ENCODE measurements at regions not wholly inside any gene's neighbourhood (a gene's known extent, or its start where the extent isn't known, plus 50 kb on each side); places are given as distances from the start of the nearest gene placed in this dataset.

DNA sequence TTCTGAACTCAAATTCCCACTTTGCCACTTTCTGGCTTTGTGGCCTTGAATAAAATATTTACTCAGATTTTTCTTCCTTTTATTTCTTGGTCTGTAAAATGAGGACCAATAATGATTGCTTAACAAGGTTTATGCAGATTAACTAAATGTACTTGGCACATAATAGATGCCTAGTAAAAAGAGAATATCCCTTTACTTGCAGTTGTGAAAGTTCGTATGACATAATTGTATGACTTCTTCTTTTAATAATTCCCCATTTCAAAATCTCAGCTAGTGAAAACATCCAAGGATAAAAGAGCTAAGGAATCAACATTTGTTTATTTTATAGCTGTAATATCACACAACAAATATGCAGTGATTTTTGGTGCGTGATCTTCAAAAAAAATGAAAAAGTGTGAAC is 215.6 kb upstream of the ATP2B1 start:
- no peak overlapping the region for H3K4me3 ChIP-seq
- 86 to 90% methylated on average over 2 of the region's 2 CpGs for WGBS, 2 donors
- H3K27me3 ChIP-seq, result no peaks in the 10 kb centered on the region
- intact Hi-C loops (cut with DNase I), result no loop called here
- H3K27ac ChIP-seq, result no peak overlapping the region
- H3K36me3 ChIP-seq, result no peaks in the 10 kb centered on the region
- no peak for DNase-seq
- H3K9me3 ChIP-seq, result no peaks in the 10 kb centered on the region
- H3K4me1 ChIP-seq, result no peaks in the 10 kb centered on the region
- TF ChIP-seq, protein P1, sequence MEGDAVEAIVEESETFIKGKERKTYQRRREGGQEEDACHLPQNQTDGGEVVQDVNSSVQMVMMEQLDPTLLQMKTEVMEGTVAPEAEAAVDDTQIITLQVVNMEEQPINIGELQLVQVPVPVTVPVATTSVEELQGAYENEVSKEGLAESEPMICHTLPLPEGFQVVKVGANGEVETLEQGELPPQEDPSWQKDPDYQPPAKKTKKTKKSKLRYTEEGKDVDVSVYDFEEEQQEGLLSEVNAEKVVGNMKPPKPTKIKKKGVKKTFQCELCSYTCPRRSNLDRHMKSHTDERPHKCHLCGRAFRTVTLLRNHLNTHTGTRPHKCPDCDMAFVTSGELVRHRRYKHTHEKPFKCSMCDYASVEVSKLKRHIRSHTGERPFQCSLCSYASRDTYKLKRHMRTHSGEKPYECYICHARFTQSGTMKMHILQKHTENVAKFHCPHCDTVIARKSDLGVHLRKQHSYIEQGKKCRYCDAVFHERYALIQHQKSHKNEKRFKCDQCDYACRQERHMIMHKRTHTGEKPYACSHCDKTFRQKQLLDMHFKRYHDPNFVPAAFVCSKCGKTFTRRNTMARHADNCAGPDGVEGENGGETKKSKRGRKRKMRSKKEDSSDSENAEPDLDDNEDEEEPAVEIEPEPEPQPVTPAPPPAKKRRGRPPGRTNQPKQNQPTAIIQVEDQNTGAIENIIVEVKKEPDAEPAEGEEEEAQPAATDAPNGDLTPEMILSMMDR (IDR thresholded peaks at IDR 0.05), result no peak
- TF ChIP-seq POLR2AphosphoS5 (IDR thresholded peaks at IDR 0.05) (no peak), POLR2A (IDR thresholded peaks at IDR 0.05) (no peak), EP300 (IDR thresholded peaks at IDR 0.05) (no peak)

DNA sequence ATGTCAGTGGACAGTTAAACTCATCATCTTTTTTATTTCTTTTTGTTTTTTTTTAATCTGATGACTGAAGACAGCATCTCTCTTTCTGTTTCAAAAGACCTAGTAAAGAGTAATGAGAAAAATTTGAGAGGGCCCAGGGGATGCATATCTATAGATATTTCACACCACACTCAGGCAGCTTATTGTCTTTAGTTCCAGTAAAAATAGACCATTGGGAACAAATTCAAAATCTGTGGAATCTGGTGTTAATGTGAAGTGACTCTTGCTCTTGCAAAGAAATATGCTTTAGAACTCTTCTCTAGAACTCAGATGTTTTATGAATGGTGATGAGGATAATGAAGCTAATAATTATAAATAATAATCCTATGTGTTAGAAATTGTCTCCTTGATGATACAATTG is 214.5 kb upstream of the ATP2B1 start:
- TF ChIP-seq POLR2A (IDR thresholded peaks at IDR 0.05), result no peak
- TF ChIP-seq, protein P1 (IDR thresholded peaks at IDR 0.05), result no peak
- no peaks in the 10 kb centered on the region for H3K36me3 ChIP-seq
- DNase-seq, result no peak
- H3K27ac ChIP-seq, result no peak overlapping the region
- H3K27me3 ChIP-seq, result no peaks in the 10 kb centered on the region
- intact Hi-C loops (cut with DNase I), result no loop called here
- H3K4me1 ChIP-seq, result no peaks in the 10 kb centered on the region
- H3K4me3 ChIP-seq, result no peak overlapping the region
- H3K9me3 ChIP-seq, result no peaks in the 10 kb centered on the region

DNA sequence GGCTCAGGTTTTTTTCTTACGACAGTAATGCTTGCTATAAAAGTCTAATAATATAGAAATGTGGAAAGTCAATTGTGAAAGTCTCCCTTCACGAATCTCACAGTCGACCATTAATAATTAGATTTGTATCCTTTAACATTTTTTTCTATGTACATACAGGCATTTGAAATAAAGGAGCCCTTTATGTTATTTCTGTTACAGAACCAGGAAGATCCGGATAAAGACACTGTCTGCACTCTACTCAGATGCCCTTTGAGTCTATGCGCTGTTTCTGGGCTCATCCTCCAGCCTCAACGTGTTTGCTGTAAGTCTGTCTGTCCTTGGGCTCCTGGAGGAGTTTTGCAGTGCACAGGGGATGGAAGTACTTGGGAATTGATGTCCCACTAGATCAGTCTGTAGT is 212.2 kb upstream of the ATP2B1 start:
- H3K4me3 ChIP-seq, result no peak overlapping the region
- intact Hi-C loops (cut with DNase I), result no loop called here
- TF ChIP-seq EP300 (IDR thresholded peaks at IDR 0.05) (no peak), POLR2A (IDR thresholded peaks at IDR 0.05) (no peak)
- no peak for DNase-seq
- H3K27me3 ChIP-seq, result no peaks in the 10 kb centered on the region
- WGBS, 2 donors, result 91% methylated on average over 6 of the region's 6 CpGs
- no peaks in the 10 kb centered on the region for H3K9me3 ChIP-seq
- no peaks in the 10 kb centered on the region for H3K4me1 ChIP-seq
- no peaks in the 10 kb centered on the region for H3K36me3 ChIP-seq
- H3K27ac ChIP-seq, result no peak overlapping the region

DNA sequence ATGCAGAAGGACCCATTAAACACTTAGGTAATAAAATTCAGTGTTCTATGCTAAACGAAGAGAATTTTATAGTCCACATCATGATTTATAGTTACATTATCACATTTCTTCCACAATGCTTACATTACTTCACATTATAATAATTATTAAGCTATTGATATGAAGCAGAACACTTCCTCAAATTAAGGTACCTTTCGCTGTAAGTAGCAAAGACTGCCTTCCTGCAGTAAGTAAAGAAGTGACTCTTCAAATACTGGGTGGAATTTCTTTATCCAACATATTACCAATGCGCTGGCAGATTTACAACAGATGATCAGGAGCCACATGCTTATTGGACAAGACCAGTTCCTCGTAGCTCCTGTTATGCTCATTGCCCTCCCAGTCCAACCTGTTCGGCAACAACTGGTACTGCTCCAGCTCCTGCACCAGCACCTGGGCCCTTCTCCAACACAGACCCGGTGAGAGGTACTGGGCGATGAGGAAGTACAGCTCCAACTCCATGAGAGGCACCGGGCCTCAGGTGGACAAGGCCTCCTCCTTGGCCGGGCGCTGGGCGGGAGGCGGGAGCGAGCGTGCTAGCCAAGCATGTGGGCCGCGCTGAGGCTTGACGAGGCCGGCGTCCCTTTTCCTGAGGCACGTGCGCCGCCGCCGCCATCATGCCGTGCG is 210.7 kb upstream of the ATP2B1 start:
- H3K4me1 ChIP-seq, result no peaks in the 10 kb centered on the region
- no peak overlapping the region for H3K4me3 ChIP-seq
- intact Hi-C loops (cut with DNase I), result no loop called here
- 85 to 92% methylated on average over 26 of the region's 26 CpGs for WGBS, 2 donors
- TF ChIP-seq POLR2AphosphoS5 (IDR thresholded peaks at IDR 0.05) (no peak), EP300 (IDR thresholded peaks at IDR 0.05) (no peak), POLR2A (IDR thresholded peaks at IDR 0.05) (no peak)
- TF ChIP-seq, protein P1 (IDR thresholded peaks at IDR 0.05), result no peak
- H3K27ac ChIP-seq, result no peak overlapping the region
- no peaks in the 10 kb centered on the region for H3K27me3 ChIP-seq
- no peaks in the 10 kb centered on the region for H3K36me3 ChIP-seq
- DNase-seq, result no peak
- H3K9me3 ChIP-seq, result no peaks in the 10 kb centered on the region

DNA sequence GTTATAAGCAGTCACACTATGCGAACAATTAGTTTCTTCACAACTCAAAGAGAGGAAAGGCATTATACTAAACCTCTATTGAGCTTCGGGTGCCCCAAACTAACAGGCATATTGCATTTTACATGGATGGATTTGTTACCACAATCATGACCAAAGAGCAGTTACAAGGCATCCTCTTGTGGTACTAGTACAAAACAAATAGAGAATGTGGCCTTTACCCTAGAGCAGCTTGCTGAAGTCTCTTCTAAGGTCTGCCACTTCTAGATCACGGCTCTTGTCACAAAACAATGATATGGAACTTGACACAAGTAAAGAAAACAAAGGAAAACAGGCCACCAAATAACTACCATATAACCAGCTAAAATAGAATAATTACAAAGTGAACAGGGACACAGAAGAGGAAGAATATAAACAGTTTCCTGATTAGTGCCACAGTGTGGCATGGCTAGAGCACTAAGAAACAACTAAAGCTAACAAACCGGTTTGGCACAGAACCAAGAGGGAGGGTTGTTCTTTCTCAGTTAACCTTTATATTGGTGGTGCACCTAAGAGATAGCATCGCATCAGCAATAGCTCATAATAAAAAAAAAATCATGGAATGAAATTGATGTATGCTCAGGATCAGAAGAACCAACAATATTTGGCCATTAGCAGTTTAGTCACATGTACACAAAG is 209.7 kb upstream of the ATP2B1 start:
- no peaks in the 10 kb centered on the region for H3K4me1 ChIP-seq
- H3K27ac ChIP-seq, result no peak overlapping the region
- no peaks in the 10 kb centered on the region for H3K27me3 ChIP-seq
- no peaks in the 10 kb centered on the region for H3K36me3 ChIP-seq
- DNase-seq, result no peak
- intact Hi-C loops (cut with DNase I), result no loop called here
- TF ChIP-seq, protein P1 (IDR thresholded peaks at IDR 0.05), result no peak
- TF ChIP-seq POLR2AphosphoS5 (IDR thresholded peaks at IDR 0.05) (no peak), EP300 (IDR thresholded peaks at IDR 0.05) (no peak), POLR2A (IDR thresholded peaks at IDR 0.05) (no peak)
- H3K4me3 ChIP-seq, result no peak overlapping the region
- 24 to 66% methylated on average over 5 of the region's 5 CpGs for WGBS, 2 donors
- H3K9me3 ChIP-seq, result no peaks in the 10 kb centered on the region

Measured in sigmoid colon (tissue), 6 donors.